ENCODE measurements at regions not wholly inside any gene's neighbourhood (a gene's known extent, or its start where the extent isn't known, plus 50 kb on each side); places are given as distances from the start of the nearest gene placed in this dataset.
A peak's percentile ranks its signal among the peaks of the same experiment; 100 is the strongest.

- DNase-seq = no peak
Measured at GRCh38 chr4:178311997-178312396, 869.8 kb upstream of the AGA start.

GRCh38 chr4:178314287-178314686, 872.0 kb upstream of the AGA start:
- no peak for DNase-seq

- DNase-seq = peak; percentile 6
Measured at GRCh38 chr4:178316211-178316610, 874.0 kb upstream of the AGA start.

GRCh38 chr4:178320003-178320402, 877.8 kb upstream of the AGA start:
- DNase-seq = no peak

- DNase-seq = peak; percentile 8
Measured at GRCh38 chr4:178322524-178323183, 880.4 kb upstream of the AGA start.

- no peak for DNase-seq
Measured at GRCh38 chr4:178329226-178329872, 887.1 kb upstream of the AGA start.

- DNase-seq = no peak
Measured at GRCh38 chr4:178333355-178333754, 891.1 kb upstream of the AGA start.

GRCh38 chr4:178339769-178340168, 897.5 kb upstream of the AGA start:
- DNase-seq = peak; percentile 7

- DNase-seq = no peak
Measured at GRCh38 chr4:178340468-178340867, 898.2 kb upstream of the AGA start.

- DNase-seq = no peak
Measured at GRCh38 chr4:178344096-178344495, 901.9 kb upstream of the AGA start.

GRCh38 chr4:178347111-178347510, 904.9 kb upstream of the AGA start:
- no peak for DNase-seq

- DNase-seq = no peak
Measured at GRCh38 chr4:178349601-178350000, 907.4 kb upstream of the AGA start.

GRCh38 chr4:178351185-178351584, 908.9 kb upstream of the AGA start:
- DNase-seq = no peak

- DNase-seq = no peak
Measured at GRCh38 chr4:178356725-178357124, 914.5 kb upstream of the AGA start.

- peak; percentile 4 for DNase-seq
Measured at GRCh38 chr4:178385481-178385880, 943.2 kb upstream of the AGA start.

- DNase-seq = no peak
Measured at GRCh38 chr4:178387756-178388155, 945.5 kb upstream of the AGA start.

GRCh38 chr4:178395798-178396197, 953.6 kb upstream of the AGA start:
- DNase-seq = no peak

- no peak for DNase-seq
Measured at GRCh38 chr4:178412455-178412854, 970.2 kb upstream of the AGA start.

- DNase-seq = no peak
Measured at GRCh38 chr4:178414042-178414441, 971.8 kb upstream of the AGA start.

- DNase-seq = no peak
Measured at GRCh38 chr4:178414881-178415446, 972.7 kb upstream of the AGA start.

- no peak for DNase-seq
Measured at GRCh38 chr4:178415925-178416324, 973.7 kb upstream of the AGA start.

GRCh38 chr4:178423366-178423765, 981.1 kb upstream of the AGA start:
- no peak for DNase-seq

GRCh38 chr4:178426871-178427270, 984.6 kb upstream of the AGA start:
- DNase-seq = no peak

- DNase-seq = no peak
Measured at GRCh38 chr4:178427663-178428062, 985.4 kb upstream of the AGA start.
